Cardiac fibroblast (primary cell): ENCODE measurements at regions not wholly inside any gene's neighbourhood (a gene's known extent, or its start where the extent isn't known, plus 50 kb on each side); places are given as distances from the start of the nearest gene placed in this dataset.
"Not testable (repeated sequence)": the region's sequence is repeated elsewhere in the genome, so short reads cannot be mapped to it uniquely, and the experiment has no call there.

ENCODE experiments used
- DNase-seq, 2 donors: peaks; one replicate each; pipeline versions ENCODE4 v3.0.0 to v3.0.0-alpha.2; 2010; ENCODE audit warnings: low read depth in 2 of 2
- H3K4me3 ChIP-seq, 2 donors: replicated peaks in 1 of 2; 1 replicate in 1 of 2; 2 replicates in 1 of 2; pipeline ENCODE4 v1.5.1; 2011; ENCODE audit warnings: low read depth in 2 of 2, low read length in 2 of 2, mild to moderate bottlenecking in 2 of 2, moderate library complexity in 1 of 2
- TF ChIP-seq, protein P1 (sequence below): IDR thresholded peaks from one replicate; pipeline ENCODE4 v1.5.1; 2011; ENCODE audit warnings: low read depth, mild to moderate bottlenecking, low read length, inconsistent platforms

DNA sequence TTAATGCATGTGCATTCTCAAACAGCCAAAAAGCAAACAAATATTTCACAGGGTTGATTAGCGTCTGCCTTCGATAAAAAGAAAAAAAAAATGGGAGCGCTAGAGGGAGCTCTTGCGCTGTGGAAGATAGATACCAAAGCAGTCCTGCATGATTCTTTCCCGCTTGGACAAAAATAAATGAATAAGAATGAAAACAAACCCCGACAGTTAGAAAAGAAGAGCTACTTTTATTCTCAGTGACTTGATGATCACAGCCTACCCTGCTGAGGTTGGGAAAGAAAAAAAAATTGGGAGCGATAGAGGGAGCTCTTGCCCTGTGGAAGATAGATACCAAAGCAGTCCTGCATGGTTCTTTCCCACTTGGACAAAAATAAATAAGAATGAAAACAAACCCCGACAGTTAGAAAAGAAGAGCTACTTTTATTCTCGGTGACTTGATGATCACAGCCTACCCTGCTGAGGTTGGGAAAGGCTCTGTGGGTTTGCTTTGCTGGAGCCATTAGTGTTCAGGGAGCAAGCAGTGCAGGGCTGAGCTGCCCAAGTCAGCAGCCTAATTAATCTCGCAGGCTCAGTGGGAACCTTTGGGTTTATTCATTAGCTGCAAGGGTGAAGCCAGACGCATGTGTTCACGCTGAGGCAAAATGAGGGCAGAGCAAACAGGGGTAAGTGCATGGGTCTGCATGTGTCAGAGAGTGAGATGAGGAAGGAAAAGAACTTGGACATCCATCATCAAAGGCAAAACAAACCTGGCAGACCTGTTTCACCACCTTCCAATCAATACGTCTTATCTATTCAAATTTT is 249.3 kb upstream of the PRKX start:
- peak; percentile 14 to 28 for DNase-seq
- TF ChIP-seq, protein P1, sequence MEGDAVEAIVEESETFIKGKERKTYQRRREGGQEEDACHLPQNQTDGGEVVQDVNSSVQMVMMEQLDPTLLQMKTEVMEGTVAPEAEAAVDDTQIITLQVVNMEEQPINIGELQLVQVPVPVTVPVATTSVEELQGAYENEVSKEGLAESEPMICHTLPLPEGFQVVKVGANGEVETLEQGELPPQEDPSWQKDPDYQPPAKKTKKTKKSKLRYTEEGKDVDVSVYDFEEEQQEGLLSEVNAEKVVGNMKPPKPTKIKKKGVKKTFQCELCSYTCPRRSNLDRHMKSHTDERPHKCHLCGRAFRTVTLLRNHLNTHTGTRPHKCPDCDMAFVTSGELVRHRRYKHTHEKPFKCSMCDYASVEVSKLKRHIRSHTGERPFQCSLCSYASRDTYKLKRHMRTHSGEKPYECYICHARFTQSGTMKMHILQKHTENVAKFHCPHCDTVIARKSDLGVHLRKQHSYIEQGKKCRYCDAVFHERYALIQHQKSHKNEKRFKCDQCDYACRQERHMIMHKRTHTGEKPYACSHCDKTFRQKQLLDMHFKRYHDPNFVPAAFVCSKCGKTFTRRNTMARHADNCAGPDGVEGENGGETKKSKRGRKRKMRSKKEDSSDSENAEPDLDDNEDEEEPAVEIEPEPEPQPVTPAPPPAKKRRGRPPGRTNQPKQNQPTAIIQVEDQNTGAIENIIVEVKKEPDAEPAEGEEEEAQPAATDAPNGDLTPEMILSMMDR = peak; percentile 13
- no peak overlapping the region for H3K4me3 ChIP-seq

GRCh38 chrX:3960952-3961351 is 247.5 kb upstream of the PRKX start:
- TF ChIP-seq, protein P1 = no peak
- no peak overlapping the region for H3K4me3 ChIP-seq
- DNase-seq = no peak

DNA sequence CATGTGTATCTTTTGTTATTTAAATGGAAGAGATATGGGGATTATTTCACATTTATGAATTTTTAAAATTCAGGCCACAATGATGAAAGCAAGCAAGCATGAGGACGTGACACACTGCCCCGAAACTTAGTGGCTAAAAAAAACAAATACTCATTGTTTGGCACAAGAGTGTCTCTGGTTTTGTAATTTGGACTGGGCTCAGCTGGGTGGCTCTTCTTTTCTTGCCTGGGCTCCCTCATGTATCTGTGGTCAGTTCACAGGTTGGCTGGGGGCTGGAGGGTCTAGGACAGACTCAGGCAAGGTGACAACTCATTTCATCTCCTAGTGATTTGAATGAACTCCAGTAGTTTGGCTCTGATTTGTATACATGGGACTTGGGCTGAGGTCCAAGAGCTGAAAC is 238.4 kb upstream of the PRKX start:
- TF ChIP-seq, protein P1 = no peak
- no peak overlapping the region for H3K4me3 ChIP-seq
- DNase-seq = no peak

GRCh38 chrX:3950373-3950772 is 236.9 kb upstream of the PRKX start:
- H3K4me3 ChIP-seq = no peak overlapping the region
- no peak for DNase-seq
- TF ChIP-seq, protein P1 = no peak

DNA sequence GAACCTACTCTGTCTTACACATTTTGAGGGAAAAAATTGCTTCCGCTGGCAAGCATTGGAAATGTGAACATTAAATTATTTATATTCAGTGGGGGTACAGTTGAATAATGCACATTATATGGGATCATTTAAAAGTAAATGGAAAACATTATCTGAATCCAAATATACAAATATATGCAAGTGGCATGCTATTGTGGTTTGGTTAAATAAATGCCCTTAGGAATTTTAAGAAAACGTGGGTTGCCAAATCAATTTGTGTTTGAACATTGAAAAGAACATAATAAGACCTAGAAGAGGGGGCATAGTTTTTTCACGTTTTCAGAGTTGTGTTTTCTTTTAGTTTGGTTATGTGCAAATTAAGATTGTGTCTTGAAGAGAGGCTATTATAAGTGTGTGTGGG is 230.5 kb upstream of the PRKX start:
- no peak for DNase-seq
- no peak overlapping the region for H3K4me3 ChIP-seq
- TF ChIP-seq, protein P1 = no peak

DNA sequence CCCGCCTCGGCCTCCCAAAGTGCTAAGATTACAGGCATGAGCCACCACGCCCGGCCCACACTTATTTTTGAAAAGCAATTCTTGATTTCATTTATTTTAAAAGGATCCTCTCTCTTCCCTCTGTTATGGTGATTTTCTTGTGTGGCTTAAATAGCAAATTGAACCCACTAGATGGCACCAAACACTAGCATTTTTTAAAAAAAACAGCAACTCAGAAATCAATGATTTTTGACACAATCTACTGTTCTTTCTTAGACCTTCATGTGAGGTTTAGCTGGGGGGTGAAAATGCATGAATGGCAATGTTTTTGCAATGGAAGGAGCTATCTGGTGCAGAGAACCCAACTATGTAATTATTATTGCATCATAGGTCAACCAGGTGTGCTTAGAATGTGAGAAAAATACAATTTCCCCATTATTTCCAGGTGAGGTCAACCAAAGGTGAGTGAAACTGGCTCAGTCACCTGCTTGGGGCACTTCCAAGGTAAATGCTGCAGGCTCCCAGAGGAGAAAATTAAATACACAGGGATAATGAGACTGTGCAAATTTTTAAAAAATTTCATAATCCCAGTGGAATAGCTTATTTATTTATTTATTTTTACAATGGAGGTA is 226.7 kb upstream of the PRKX start:
- TF ChIP-seq, protein P1 = peak; percentile 39
- DNase-seq = peak; percentile 11 to 14
- no peak overlapping the region for H3K4me3 ChIP-seq

DNA sequence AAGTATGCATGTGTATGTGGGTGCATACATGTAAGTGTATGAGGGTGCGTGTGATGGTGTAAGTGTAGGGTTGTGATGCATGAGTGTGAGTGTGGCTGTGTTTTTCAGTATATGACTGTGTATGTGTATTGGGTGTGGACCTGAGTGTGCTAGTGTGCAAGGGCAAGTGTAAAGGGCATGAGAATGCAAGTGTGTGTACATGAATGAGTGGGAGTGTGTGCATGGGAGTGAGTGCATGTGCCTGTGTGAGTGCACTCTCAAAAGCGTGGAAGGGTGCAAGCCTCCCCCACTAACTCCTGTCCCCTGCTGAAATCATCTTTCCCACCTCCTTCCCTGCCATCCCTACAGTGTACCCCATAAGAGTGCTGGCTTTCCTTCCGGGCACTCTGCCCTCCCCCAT is 225.1 kb upstream of the PRKX start:
- no peak overlapping the region for H3K4me3 ChIP-seq
- no peak for DNase-seq
- TF ChIP-seq, protein P1 = no peak

DNA sequence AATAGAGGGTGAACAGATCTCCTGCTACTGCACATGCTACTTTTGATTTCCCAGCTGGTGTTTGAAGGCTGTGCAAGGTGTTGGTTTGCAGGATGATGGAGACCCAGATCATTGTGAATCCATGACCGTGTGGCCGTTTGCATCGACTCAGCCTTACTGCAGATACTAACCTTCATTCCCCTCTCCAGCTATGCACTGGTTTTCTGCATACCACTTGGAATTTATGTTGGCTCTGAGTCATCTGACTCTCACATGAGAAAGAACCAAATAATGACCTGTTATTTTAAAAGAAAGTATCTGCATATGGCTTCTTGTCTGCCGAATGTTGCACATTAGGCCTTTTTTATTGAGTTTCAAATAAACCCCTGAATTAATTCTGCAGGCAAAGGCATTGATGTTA is 221.7 kb upstream of the PRKX start:
- not testable (repeated sequence) for H3K4me3 ChIP-seq, DNase-seq

DNA sequence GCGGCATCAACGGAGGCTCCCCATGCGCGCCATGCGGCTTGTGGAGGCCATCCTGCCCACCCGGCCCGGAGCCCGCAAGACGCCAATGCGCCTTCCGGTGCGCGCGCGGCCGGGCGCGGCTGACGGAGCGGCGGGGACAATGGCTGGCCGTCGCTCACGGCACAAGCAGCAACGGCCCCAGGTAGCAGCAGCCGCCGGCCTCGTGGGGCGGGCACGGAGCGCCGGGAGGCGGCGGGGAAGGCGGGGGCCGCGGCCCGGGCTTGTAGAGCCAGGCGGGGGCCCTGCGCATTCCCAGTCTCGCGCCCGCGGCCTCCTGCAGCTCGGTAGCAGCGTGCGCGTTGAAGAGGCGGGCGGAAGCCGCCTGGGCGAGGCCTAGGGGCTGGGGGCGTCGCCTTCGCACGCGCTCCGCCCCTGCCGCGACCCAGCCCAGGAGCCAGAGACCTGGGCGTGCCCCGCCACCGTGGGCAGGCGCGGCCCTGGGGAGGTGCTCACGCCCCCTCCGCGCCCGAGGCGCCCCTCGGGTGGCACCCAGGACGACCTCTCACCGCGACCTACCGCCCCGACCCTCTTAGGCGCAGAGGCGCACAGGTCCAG is 207.1 kb upstream of the PRKX start:
- H3K4me3 ChIP-seq, DNase-seq: not testable (repeated sequence)
